ENCODE measurements at regions not wholly inside any gene's neighbourhood (a gene's known extent, or its start where the extent isn't known, plus 50 kb on each side); places are given as distances from the start of the nearest gene placed in this dataset.
"Not testable (repeated sequence)": the region's sequence is repeated elsewhere in the genome, so short reads cannot be mapped to it uniquely, and the experiment has no call there.

DNA sequence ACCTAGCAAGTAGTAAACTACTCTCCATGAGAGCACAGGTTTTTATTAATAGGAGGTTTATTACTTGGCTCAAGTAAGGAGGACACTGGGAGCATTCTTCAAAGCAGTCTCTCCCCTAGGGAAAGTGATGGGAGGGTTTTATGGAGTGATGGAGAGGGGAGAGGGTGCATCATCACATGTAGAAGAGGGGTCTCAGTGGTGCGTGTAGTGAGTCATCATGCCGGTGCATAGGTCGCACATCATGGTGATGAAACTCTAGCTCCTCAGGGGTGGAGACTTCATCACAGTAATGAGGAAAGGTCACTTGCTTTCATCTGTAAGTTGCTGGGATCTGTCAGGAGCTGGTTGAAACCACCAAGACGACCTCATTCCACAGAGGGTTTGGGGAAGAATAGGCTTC lies 210.8 kb upstream of the UBL3 start:
- Mint-ChIP-seq H3K4me1 (peaks cover 10% of the 10 kb centered on the region), H3K9me3 (peaks cover 47% of the 10 kb centered on the region), H3K27ac (no peak overlapping the region), H3K4me3 (no peak overlapping the region), H3K36me3 (ENCODE audit: low read depth) (peaks cover 33% of the 10 kb centered on the region), H3K27me3 (ENCODE audit: insufficient read depth, low read depth, poor library complexity) (peaks cover 1% of the 10 kb centered on the region)
- Histone ChIP-seq H3K4me3 (no peak overlapping the region), H2AFZ (no peak overlapping the region), H3K9me2 (ENCODE audit: insufficient read depth) (no peaks in the 10 kb centered on the region), H3K4me1 (ENCODE audit: insufficient read depth) (peaks cover 11% of the 10 kb centered on the region), H3K27me3 (ENCODE audit: insufficient read depth) (no peaks in the 10 kb centered on the region), H3K4me2 (no peak overlapping the region), H4K20me1 (replicated peaks; ENCODE audit: insufficient read depth) (no peaks in the 10 kb centered on the region), H3F3A (replicated peaks; ENCODE audit: low read depth) (no peaks in the 10 kb centered on the region), H3K36me3 (ENCODE audit: insufficient read depth) (peaks cover 7% of the 10 kb centered on the region; the same call in 1 of the 2 replicates), H3K27ac (ENCODE audit: low read depth) (no peak overlapping the region), H3K79me2 (replicated peaks; ENCODE audit: insufficient read depth) (no peaks in the 10 kb centered on the region)
- TF ChIP-seq EZH2 (IDR thresholded peaks at IDR 0.05; ENCODE audit: low read depth, unreplicated experiment) (no peak), ETS1 (IDR thresholded peaks at IDR 0.05) (no peak)
- no peak for ATAC-seq
- no peak for DNase-seq (ENCODE audit: low spot score)

- H3K79me2 ChIP-seq (replicated peaks; ENCODE audit: insufficient read depth) = no peaks in the 10 kb centered on the region
- peaks cover 3% of the 10 kb centered on the region for H3K27me3 Mint-ChIP-seq (ENCODE audit: insufficient read depth, low read depth, poor library complexity)
- H3K4me1 ChIP-seq (ENCODE audit: insufficient read depth) = peaks cover 19% of the 10 kb centered on the region
- no peak overlapping the region for H2AFZ ChIP-seq
- H3F3A ChIP-seq (replicated peaks; ENCODE audit: low read depth) = peaks cover 3% of the 10 kb centered on the region; the same call in 1 of the 2 replicates
- peaks cover 60% of the 10 kb centered on the region for H3K9me3 Mint-ChIP-seq
- no peaks in the 10 kb centered on the region for H3K9me2 ChIP-seq (ENCODE audit: insufficient read depth)
- no peaks in the 10 kb centered on the region for H3K27me3 ChIP-seq (ENCODE audit: insufficient read depth)
- peaks cover 7% of the 10 kb centered on the region; the same call in 1 of the 2 replicates for H3K36me3 ChIP-seq (ENCODE audit: insufficient read depth)
- H3K4me1 Mint-ChIP-seq = peaks cover 21% of the 10 kb centered on the region
- no peak overlapping the region for H3K4me3 ChIP-seq
- TF ChIP-seq CREB1 (CRISPR knock-in tag; IDR thresholded peaks at IDR 0.05; ENCODE audit: low read depth) (no peak), ZNF331 (CRISPR knock-in tag; IDR thresholded peaks at IDR 0.05; ENCODE audit: low read depth) (no peak)
- peaks cover 48% of the 10 kb centered on the region for H3K36me3 Mint-ChIP-seq (ENCODE audit: low read depth)
- H3K4me2 ChIP-seq = no peak overlapping the region
- no peaks in the 10 kb centered on the region for H4K20me1 ChIP-seq (replicated peaks; ENCODE audit: insufficient read depth)
- no peak overlapping the region for H3K27ac Mint-ChIP-seq
- no peak for ATAC-seq
- H3K4me3 Mint-ChIP-seq = no peak overlapping the region
- DNase-seq (ENCODE audit: low spot score) = no peak
- no peak overlapping the region for H3K27ac ChIP-seq (ENCODE audit: low read depth)
These were observed 208.0 kb upstream of the UBL3 start for GRCh38 chr13:30058429-30058828.

DNA sequence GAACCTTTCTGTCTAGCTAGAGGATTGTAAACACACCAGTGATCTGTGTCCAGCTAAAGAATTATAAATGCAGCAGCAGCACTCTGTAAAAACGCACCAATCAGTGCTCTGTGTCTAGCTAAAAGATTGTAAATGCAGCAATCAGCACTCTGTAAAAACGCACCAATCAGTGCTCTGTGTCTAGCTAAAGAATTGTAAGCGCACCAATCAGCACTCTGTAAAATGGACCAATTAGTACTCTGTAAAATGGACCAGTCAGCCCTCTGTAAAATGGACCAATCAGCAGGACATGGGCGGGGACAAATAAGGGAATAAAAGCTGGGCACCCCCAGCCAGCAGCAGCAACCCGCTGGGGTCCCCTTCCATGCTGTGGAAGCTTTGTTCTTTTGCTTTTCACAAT lies 204.1 kb upstream of the UBL3 start:
- H3K4me3 ChIP-seq; H3K36me3 ChIP-seq (ENCODE audit: insufficient read depth); DNase-seq (ENCODE audit: low spot score); H3K27ac ChIP-seq (ENCODE audit: low read depth); H3K4me3 Mint-ChIP-seq; H3K27me3 Mint-ChIP-seq (ENCODE audit: insufficient read depth, low read depth, poor library complexity); H4K20me1 ChIP-seq (replicated peaks; ENCODE audit: insufficient read depth); H3K79me2 ChIP-seq (replicated peaks; ENCODE audit: insufficient read depth); H3K9me2 ChIP-seq (ENCODE audit: insufficient read depth); ATAC-seq; H2AFZ ChIP-seq; H3K27ac Mint-ChIP-seq; H3K27me3 ChIP-seq (ENCODE audit: insufficient read depth): not testable (repeated sequence)
- Histone ChIP-seq H3K4me1 (ENCODE audit: insufficient read depth) (peaks cover 34% of the 10 kb centered on the region), H3F3A (replicated peaks; ENCODE audit: low read depth) (peaks cover 12% of the 10 kb centered on the region; the same call in 1 of the 2 replicates), H3K4me2 (peak overlapping the region; percentile 45; the same call in 1 of the 2 replicates)
- H3K4me1 Mint-ChIP-seq = peaks cover 36% of the 10 kb centered on the region
- peaks cover 38% of the 10 kb centered on the region for H3K36me3 Mint-ChIP-seq (ENCODE audit: low read depth)
- H3K9me3 Mint-ChIP-seq = peaks cover 41% of the 10 kb centered on the region

Data from GM23338 (cell line).